ENCODE measurements at regions not wholly inside any gene's neighbourhood (a gene's known extent, or its start where the extent isn't known, plus 50 kb on each side); places are given as distances from the start of the nearest gene placed in this dataset.

- no peak for TF ChIP-seq POLR2AphosphoS5 (IDR thresholded peaks at IDR 0.05; ENCODE audit: low read depth, low read length)
- TF ChIP-seq REST (IDR thresholded peaks at IDR 0.05; ENCODE audit: insufficient read depth in 1 of 2, low read depth in 2 of 2, low read length in 2 of 2) = no peak
Observed at GRCh38 chr1:198823626-198824025, 184.8 kb downstream of the PTPRC start.

Data from PFSK-1 (cell line).